Muscle of arm (tissue), 1 donor: ENCODE measurements at regions not wholly inside any gene's neighbourhood (a gene's known extent, or its start where the extent isn't known, plus 50 kb on each side); places are given as distances from the start of the nearest gene placed in this dataset.
"Not testable (repeated sequence)": the region's sequence is repeated elsewhere in the genome, so short reads cannot be mapped to it uniquely, and the experiment has no call there.

Source experiments
- DNase-seq: peaks from one replicate; pipeline ENCODE4 v3.0.0-alpha.2; 2013

GRCh38 chr9:88596376-88596775 is 61.4 kb downstream of the NXNL2 start:
- DNase-seq: no peak

- no peak for DNase-seq
Observed at GRCh38 chr9:88604836-88605511, 70.0 kb downstream of the NXNL2 start.

- peak; percentile 23 for DNase-seq
Observed at GRCh38 chr9:88605512-88606362, 70.8 kb downstream of the NXNL2 start.

DNA sequence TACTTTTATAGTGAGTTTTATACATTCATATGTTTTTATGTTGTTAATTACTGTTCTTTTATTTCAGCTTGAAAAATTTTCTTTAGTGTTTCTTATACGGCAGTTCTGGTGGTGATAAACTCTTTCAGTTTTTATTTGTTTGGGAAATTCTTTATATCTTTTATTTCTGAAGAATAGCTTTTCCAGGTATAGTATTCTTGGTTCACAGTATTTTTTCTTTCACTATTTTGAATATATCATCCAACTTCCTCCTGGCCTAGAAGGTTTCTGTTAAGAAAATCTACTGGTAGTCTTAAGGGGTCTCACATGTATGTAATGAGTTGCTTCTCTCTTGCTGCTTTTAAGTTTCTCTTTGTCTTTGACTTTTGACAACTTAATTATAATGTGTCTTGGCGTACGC is 79.4 kb downstream of the NXNL2 start:
- no peak for DNase-seq

- no peak for DNase-seq
Observed at GRCh38 chr9:88623698-88624097, 88.7 kb downstream of the NXNL2 start.

DNA sequence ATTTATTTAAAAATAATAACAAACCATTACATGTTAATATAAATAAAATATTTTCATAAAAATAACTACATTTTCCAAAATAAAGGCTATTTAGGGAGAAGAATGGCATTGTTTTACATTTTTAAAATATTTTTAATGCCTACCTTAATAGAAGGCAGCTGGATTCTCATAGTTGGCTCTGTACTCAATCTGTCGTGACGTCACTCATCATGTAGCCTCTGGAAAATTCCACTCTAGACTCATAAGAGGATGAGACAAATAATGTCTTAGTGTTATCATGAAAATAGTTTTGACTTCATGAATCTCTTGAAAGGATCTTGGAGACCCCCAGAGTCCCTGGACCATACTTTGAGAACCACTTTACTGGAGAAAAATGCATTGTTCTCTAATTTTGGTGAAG is 93.1 kb downstream of the NXNL2 start:
- no peak for DNase-seq

GRCh38 chr9:88628811-88629210 is 93.8 kb downstream of the NXNL2 start:
- no peak for DNase-seq

DNA sequence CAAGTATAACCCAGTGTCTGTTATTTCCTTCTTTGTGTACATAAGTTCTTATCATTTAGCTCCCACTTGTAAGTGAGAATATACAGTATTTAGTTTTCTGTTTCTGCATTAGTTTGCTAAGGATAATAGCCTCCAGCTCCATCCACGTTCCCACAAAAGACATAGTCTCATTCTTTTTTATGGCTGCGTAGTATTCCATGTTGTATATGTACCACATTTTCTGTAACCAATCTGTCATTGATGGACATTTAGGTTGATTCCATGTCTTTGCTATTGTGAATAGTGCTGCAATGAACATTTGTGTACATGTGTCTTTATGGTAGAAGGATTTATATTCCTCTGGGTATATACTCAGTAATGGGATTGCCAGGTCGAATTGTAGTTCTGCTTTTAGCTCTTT is 95.6 kb downstream of the NXNL2 start:
- DNase-seq: not testable (repeated sequence)

GRCh38 chr9:88635151-88635550 is 100.2 kb downstream of the NXNL2 start:
- no peak for DNase-seq

DNA sequence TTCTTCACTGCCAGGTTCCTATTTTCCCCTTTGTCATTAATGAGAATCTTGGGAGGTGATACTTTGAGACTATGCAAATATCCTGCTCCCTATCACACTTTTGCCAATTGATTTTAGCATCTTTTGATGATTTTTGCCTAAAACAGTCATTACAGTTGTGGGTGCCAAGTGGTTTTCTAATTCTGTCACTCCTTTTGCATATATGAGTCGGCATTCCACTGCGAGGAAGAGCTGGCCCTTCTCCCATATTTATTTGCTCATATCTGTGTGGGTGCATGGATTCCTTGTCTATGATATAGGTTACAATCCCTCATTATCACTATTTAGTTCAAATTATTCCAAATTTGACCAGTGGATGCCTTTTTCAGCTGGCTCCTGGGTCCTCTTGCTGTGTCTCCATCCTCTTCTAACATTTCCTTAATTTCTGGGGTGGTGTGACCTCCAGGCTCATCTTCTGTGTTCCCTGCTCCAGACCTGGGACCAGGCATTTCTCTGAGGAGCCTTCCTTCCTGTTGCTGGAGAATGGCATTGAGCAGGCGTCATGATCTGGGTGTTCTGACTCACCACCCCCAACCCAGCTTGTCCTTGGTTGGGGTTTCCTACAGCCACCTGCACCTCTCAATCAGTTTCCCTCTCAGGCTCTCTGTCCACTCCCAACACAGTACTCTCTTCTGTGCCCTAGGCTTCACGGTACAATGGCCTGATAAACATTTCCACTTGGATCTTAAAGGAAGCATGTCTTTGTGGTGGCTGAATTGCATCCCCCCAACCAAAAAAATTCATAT is 106.7 kb downstream of the NXNL2 start:
- no peak for DNase-seq

GRCh38 chr9:88642336-88642735 is 107.4 kb downstream of the NXNL2 start:
- DNase-seq: no peak

- DNase-seq: no peak
Observed at GRCh38 chr9:88643931-88644330, 109.0 kb downstream of the NXNL2 start.

DNA sequence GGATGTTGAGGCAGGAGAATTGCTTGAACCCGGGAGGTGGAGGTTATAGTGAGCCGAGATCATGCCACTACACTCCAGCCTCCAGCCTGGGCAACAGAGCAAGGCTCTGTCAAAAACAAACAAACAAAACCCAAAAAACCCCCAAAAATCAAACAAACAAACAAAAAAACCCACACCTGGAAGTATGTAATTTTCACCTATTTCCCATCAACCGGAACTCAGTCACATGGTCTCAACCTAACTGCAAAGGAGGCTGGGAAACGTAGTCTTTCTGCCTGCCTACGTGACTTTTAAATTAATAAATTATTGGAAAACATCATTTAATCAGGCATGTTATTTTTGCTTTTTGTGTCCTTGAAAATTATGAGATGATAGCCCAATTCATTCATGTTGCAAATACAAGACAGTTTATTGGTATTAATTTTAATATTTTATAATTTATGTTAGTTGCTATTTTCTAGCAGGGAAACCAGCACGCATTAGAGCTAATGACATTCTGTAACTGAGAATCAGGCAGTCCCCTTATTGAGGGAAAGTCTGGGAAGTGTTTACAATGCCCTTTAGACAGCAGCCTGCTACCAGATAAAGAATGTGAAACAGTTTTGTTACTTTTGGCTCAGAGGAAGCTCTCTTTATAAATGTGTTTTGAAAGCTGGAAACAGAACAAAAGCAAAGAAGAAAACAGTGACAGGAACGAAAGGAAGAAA is 110.3 kb downstream of the NXNL2 start:
- no peak for DNase-seq

- no peak for DNase-seq
Observed at GRCh38 chr9:88645879-88646199, 110.9 kb downstream of the NXNL2 start.

DNA sequence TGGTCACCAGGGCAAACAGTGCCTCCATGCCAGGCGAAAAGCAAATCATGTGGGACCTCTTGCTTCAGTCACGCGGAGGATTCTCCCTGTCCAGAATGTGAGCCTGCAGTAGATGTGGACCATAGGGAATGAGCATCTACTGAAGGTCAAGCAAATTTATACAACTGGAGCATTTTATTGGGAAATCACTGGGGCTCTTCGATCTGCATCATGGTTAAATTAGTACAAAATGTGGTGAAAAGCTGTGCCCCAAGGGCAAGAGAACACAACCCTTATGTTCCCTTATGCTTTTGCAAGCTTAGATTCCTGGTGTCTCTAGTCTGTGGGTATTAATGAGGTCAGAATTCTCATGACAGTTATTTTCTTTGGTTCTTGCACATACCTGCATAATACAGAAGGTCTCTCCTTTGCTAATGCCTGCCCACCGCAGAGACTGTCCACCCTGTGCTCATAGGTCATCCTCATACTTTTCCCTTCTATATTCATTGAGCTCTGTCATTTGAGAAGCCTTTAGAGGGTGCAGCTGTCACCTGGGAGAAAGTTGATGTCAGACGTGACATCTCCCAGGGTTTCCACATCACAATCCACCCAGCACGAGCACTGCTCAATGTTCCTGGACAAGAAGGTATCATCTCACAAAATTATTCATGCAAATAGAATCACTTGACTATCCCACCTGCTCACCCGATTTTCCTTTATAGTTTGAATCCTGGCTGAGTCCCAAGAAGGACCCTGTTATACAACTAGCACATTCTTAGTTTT is 111.7 kb downstream of the NXNL2 start:
- no peak for DNase-seq

DNA sequence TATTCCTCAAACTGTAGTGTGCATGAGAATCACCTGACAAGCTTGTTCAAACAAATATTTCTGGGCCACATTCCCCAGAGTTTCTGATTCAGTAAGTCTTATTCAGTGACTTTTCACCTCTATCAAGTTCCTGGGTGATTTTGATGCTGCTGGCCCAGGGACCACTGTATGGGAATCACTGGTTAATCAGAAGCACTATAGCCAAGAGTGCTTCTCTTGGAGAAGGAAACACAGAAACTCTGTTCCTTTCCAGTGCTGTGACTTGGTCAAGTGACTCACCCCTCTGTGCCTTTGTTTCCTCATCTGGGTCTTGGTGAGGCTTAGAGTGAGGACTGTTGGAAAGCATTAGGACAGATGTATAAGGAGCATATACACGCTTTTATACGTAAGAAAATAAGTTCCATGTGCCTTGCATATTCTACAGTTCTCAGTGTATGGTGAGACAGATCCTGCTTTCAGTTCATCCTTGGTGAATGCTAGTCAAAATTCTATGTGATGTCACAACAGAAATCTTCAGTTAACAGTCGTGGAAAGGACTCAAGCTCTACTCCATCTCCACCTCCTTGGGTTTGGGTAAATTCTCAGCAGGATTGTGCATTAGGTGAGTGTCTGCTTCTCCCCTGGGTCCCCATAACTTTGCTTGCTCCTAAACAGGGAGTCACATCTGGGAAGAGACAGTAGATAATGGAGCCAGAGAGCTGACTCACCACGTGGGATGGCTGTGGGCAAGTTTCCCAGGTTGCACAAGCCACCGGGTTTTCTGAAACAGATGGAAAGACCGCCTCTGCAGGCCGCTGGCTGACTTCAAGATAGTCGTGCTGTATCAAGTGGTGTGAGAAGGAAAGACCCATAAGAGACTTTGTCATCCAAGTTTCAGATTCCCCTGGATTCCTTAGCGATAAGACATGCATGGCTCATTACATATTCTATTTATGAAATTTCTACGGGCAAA is 117.0 kb downstream of the NXNL2 start:
- peak; percentile 94 for DNase-seq

- no peak for DNase-seq
Observed at GRCh38 chr9:88652876-88653275, 117.9 kb downstream of the NXNL2 start.

GRCh38 chr9:88653406-88653805 is 118.4 kb downstream of the NXNL2 start:
- DNase-seq: no peak

GRCh38 chr9:88653911-88654310 is 118.9 kb downstream of the NXNL2 start:
- DNase-seq: no peak

- DNase-seq: no peak
Observed at GRCh38 chr9:88657893-88658292, 122.9 kb downstream of the NXNL2 start.
